ENCODE measurements at regions not wholly inside any gene's neighbourhood (a gene's known extent, or its start where the extent isn't known, plus 50 kb on each side); places are given as distances from the start of the nearest gene placed in this dataset.

DNA sequence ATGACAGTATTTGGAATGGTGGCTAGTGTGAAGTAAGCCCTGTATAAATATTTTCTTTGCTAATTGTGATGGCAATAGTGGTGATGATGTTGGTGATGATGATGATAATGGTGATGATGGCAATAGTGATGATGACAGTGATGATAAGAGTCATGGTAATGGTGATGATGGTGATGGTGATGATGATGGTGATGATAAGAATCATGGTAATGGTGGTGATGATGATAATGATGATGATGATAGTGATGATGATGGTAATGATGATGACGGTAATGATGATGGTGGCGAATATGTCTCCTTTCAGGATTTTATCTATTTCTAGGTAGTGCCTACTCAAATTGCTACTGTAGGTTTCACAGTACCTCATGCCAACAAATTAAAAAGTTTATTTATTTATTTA lies 205.4 kb downstream of the GALR1 start:
- TF ChIP-seq, protein P1, sequence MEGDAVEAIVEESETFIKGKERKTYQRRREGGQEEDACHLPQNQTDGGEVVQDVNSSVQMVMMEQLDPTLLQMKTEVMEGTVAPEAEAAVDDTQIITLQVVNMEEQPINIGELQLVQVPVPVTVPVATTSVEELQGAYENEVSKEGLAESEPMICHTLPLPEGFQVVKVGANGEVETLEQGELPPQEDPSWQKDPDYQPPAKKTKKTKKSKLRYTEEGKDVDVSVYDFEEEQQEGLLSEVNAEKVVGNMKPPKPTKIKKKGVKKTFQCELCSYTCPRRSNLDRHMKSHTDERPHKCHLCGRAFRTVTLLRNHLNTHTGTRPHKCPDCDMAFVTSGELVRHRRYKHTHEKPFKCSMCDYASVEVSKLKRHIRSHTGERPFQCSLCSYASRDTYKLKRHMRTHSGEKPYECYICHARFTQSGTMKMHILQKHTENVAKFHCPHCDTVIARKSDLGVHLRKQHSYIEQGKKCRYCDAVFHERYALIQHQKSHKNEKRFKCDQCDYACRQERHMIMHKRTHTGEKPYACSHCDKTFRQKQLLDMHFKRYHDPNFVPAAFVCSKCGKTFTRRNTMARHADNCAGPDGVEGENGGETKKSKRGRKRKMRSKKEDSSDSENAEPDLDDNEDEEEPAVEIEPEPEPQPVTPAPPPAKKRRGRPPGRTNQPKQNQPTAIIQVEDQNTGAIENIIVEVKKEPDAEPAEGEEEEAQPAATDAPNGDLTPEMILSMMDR (IDR thresholded peaks at IDR 0.05; ENCODE audit: extremely low read depth, insufficient read depth, missing control alignments), result no peak
- in situ Hi-C loops (cut with MboI; ENCODE audit: low pct_unique_long_range_greater_than_20kb, low sequenced_read_pairs, unreplicated experiment), result no loop called here

DNA sequence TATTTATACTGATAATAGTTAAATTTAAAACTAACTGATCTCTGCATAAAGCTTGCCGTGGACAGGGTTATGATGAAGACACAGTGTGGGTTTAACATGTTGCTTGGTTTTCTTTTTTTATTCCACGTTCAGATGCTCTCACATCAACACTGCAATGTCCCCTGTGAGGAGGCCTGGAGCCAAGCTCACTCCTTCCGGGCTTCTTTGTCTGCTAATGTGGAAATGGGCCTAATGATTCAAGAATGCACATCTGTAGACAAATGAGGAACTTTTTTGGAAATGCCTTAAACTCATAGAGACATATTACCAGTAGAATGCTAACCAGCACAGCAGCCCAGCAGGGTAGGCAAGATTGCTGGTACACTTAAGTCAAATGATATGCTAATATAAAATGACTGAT lies 208.0 kb downstream of the GALR1 start:
- TF ChIP-seq, protein P1 (IDR thresholded peaks at IDR 0.05; ENCODE audit: extremely low read depth, insufficient read depth, missing control alignments), result no peak
- in situ Hi-C loops (cut with MboI; ENCODE audit: low pct_unique_long_range_greater_than_20kb, low sequenced_read_pairs, unreplicated experiment), result no loop called here
- DNase-seq (ENCODE audit: low spot score), result no peak

More for the DNA sequence above, 205.4 kb downstream of the GALR1 start:
- DNase-seq (ENCODE audit: low spot score), result no peak

DNA sequence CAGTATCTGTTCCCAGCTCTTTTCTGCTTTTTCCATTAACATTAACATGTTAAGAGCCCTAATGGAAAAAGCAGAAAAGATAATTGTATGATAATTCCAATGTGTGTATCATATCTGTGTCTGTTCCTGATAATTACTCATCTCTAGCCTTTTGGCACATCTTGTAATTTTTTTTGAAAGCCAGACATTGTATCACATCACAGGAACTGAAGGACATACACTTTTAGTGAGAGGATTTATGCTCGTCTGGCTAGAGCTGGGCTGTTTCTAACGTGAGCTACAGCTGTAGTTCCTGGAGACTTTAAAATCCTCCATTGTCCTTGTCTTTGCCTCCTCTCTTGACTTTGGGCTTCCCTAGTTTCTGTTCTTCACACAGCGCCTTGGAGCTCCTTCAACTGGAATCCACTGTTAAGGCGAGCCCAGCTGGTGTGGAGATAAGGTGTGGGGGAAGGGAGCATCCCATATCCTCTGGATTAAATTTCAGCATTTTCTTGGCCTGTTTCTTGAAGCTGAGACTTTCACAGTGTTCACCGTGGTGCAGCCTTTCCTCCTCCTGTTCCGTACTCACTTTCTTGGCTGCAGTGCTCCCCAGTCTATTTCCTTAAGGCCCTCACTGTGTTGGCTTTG lies 211.5 kb downstream of the GALR1 start:
- DNase-seq (ENCODE audit: low spot score), result no peak
- TF ChIP-seq, protein P1 (IDR thresholded peaks at IDR 0.05; ENCODE audit: extremely low read depth, insufficient read depth, missing control alignments), result no peak
- in situ Hi-C loops (cut with MboI; ENCODE audit: low pct_unique_long_range_greater_than_20kb, low sequenced_read_pairs, unreplicated experiment), result no loop called here

GRCh38 chr18:77464917-77465316 lies 215.3 kb downstream of the GALR1 start:
- in situ Hi-C loops (cut with MboI; ENCODE audit: low pct_unique_long_range_greater_than_20kb, low sequenced_read_pairs, unreplicated experiment), result no loop called here
- DNase-seq (ENCODE audit: low spot score), result no peak
- TF ChIP-seq, protein P1 (IDR thresholded peaks at IDR 0.05; ENCODE audit: extremely low read depth, insufficient read depth, missing control alignments), result no peak

DNA sequence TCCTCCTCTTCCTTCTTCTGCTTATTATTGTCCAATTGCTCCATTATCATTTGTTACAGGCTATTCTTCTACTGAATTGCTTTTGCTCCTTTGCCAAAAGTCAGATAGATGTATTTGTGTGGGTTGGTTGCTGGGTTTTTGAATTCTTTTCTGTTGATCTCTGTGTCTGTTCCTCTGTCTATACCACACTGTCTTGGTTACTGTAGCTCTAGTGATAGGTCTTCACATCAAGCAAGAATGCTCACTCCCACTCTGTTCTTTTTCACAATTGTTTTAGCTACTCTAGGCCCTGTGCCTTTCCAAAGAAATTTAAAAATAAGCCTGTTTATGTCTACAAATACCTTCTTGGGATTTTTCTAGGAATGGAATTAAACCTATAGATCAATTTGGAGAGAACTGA lies 217.2 kb downstream of the GALR1 start:
- no peak for DNase-seq (ENCODE audit: low spot score)
- in situ Hi-C loops (cut with MboI; ENCODE audit: low pct_unique_long_range_greater_than_20kb, low sequenced_read_pairs, unreplicated experiment), result no loop called here
- TF ChIP-seq, protein P1 (IDR thresholded peaks at IDR 0.05; ENCODE audit: extremely low read depth, insufficient read depth, missing control alignments), result no peak

GRCh38 chr18:77469131-77469530 lies 219.5 kb downstream of the GALR1 start:
- TF ChIP-seq, protein P1 (IDR thresholded peaks at IDR 0.05; ENCODE audit: extremely low read depth, insufficient read depth, missing control alignments), result no peak
- in situ Hi-C loops (cut with MboI; ENCODE audit: low pct_unique_long_range_greater_than_20kb, low sequenced_read_pairs, unreplicated experiment), result no loop called here
- DNase-seq (ENCODE audit: low spot score), result no peak
